Spinal cord (tissue), 9 donors: ENCODE measurements at regions not wholly inside any gene's neighbourhood (a gene's known extent, or its start where the extent isn't known, plus 50 kb on each side); places are given as distances from the start of the nearest gene placed in this dataset.
"Not testable (repeated sequence)": the region's sequence is repeated elsewhere in the genome, so short reads cannot be mapped to it uniquely, and the experiment has no call there.

Experiments
- DNase-seq, 6 donors: peaks; one replicate each; pipeline versions ENCODE4 v3.0.0 to v3.0.0-alpha.2; 2013 to 2015; ENCODE audit warnings: low spot score in 6 of 6, low read depth in 4 of 6
- H3K27ac ChIP-seq: one replicate; pipeline ENCODE4 v1.5.1; 2013; ENCODE audit warnings: low read depth, low read length, control low read depth
- H3K27me3 ChIP-seq: one replicate; pipeline ENCODE4 v1.6.1; 2013; ENCODE audit warnings: low read length; ENCODE audit not compliant: control insufficient read depth, insufficient read depth
- H3K36me3 ChIP-seq: one replicate; pipeline ENCODE4 v1.6.1; 2013; ENCODE audit warnings: low read length; ENCODE audit not compliant: control insufficient read depth, insufficient read depth
- H3K4me1 ChIP-seq: one replicate; pipeline ENCODE4 v1.6.1; 2013; ENCODE audit warnings: low read length; ENCODE audit not compliant: control insufficient read depth, insufficient read depth
- H3K4me3 ChIP-seq: one replicate; pipeline ENCODE4 v1.5.1; 2013; ENCODE audit warnings: low read depth, low read length, control low read depth
- H3K9me3 ChIP-seq: one replicate; pipeline ENCODE4 v1.6.1; 2013; ENCODE audit warnings: low read length; ENCODE audit not compliant: control insufficient read depth, insufficient read depth
- WGBS: methylation state at CpG from one replicate; pipeline ENCODE4 v1.1.5; 2013; ENCODE audit warnings: missing lambda C conversion rate; ENCODE audit not compliant: insufficient coverage; 5-methylcytosine and 5-hydroxymethylcytosine counted together
- donor health status: healthy.

DNA sequence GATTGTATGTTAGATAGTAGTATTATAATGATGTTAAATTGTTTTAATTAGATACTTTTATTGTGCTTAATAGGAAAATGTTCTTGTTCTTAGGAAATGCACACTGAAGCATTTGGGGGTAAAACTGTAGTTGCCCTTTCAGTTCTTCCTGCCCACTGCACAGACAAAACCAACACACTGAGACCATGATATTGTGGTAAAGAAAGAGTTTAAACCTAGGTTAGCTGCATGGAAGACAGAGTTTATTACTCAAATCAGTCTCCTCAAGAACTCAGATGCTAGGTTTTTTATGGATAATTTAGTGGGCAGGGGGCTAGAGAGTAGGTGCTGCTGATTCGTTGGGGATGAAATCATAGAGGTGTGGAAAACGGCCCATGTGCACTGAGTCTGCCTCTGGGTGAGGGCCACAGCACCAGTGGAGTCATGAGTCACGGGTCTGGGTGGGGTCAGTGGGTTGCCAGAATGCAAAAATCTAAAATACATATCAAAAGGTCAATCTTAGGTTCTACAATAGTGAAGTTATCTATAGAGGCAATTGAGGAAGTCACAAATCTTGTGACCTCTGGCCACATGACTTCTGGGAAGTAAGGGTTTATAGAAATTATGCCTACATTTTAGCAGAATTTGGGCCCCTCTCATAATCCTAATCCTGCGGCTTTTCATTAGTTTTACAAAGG is 124.8 kb upstream of the FOXN2 start:
- no peak overlapping the region for H3K4me3 ChIP-seq
- no peak overlapping the region for H3K27ac ChIP-seq
- no peaks in the 10 kb centered on the region for H3K27me3 ChIP-seq
- 90% methylated on average over 2 of the region's 4 CpGs for whole genome bisulfite sequencing
- DNase-seq = no peak
- H3K9me3 ChIP-seq = no peaks in the 10 kb centered on the region
- H3K36me3 ChIP-seq = no peaks in the 10 kb centered on the region
- peaks cover 3% of the 10 kb centered on the region for H3K4me1 ChIP-seq

- Histone ChIP-seq H3K27ac (no peak overlapping the region), H3K9me3 (no peaks in the 10 kb centered on the region), H3K36me3 (no peaks in the 10 kb centered on the region), H3K4me3 (no peak overlapping the region), H3K27me3 (no peaks in the 10 kb centered on the region), H3K4me1 (peaks cover 3% of the 10 kb centered on the region)
- WGBS = no CpG with 5 or more reads among the region's 2 CpGs
- DNase-seq = no peak
Observed at GRCh38 chr2:48190230-48190629, 124.3 kb upstream of the FOXN2 start.

GRCh38 chr2:48194641-48195040 is 119.8 kb upstream of the FOXN2 start:
- H3K4me1 ChIP-seq = peaks cover 7% of the 10 kb centered on the region
- WGBS = 44% methylated on average over 1 of the region's 1 CpG
- H3K27ac ChIP-seq = no peak overlapping the region
- no peak overlapping the region for H3K4me3 ChIP-seq
- H3K27me3 ChIP-seq = no peaks in the 10 kb centered on the region
- H3K36me3 ChIP-seq = no peaks in the 10 kb centered on the region
- H3K9me3 ChIP-seq = no peaks in the 10 kb centered on the region
- no peak for DNase-seq

DNA sequence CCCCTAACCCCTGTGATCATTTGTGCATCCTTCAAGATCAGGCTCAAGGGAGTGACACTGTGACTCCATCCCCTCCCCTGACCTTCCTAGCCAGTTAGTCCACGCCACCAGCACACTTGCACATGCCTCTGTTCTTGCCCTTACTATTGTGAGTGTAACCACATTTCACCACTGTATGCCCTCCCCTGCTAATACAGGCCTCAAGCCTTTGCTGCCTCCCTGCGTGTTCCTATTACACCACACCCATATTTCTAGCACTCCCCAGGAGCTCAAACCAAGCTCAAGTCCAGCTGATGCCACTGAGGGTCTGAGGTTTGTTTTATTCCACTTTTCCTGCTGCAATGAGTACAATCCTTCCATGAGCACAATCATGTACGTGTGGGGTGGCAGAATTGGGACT is 119.3 kb upstream of the FOXN2 start:
- 87% methylated on average over 2 of the region's 3 CpGs for WGBS
- no peaks in the 10 kb centered on the region for H3K36me3 ChIP-seq
- no peak overlapping the region for H3K4me3 ChIP-seq

DNA sequence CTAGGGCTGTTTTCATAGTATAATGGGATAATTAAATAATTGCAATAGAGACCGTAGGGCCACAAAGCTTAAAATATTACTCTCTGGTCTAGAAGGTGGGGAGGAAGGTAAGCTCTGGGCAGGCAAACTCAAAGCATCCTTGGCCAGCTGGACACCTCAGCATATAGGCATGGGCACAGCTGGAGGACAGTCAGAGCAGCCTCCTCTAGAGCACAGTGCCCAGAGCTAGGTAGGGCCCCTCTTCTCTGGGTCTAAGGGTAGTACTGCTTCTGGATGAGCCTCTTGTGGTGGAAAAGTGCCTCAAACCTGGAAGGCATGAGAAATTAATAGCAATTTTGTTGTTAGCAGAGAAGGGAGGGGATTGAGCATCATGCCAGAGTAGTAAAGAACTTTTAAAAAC is 116.9 kb upstream of the FOXN2 start:
- no peaks in the 10 kb centered on the region for H3K27me3 ChIP-seq
- no peak for DNase-seq
- 75% methylated on average over 1 of the region's 1 CpG for WGBS
- no peaks in the 10 kb centered on the region for H3K36me3 ChIP-seq
- no peak overlapping the region for H3K27ac ChIP-seq
- no peaks in the 10 kb centered on the region for H3K9me3 ChIP-seq
- H3K4me1 ChIP-seq = peaks cover 7% of the 10 kb centered on the region
- H3K4me3 ChIP-seq = no peak overlapping the region

More for the DNA sequence above, 119.3 kb upstream of the FOXN2 start:
- Histone ChIP-seq H3K27ac (no peak overlapping the region), H3K9me3 (no peaks in the 10 kb centered on the region), H3K4me1 (peaks cover 7% of the 10 kb centered on the region), H3K27me3 (no peaks in the 10 kb centered on the region)
- DNase-seq = no peak

GRCh38 chr2:48198371-48198770 is 116.1 kb upstream of the FOXN2 start:
- no peaks in the 10 kb centered on the region for H3K36me3 ChIP-seq
- no peaks in the 10 kb centered on the region for H3K9me3 ChIP-seq
- peaks cover 7% of the 10 kb centered on the region for H3K4me1 ChIP-seq
- no peaks in the 10 kb centered on the region for H3K27me3 ChIP-seq
- WGBS = 100% methylated on average over 1 of the region's 1 CpG
- no peak overlapping the region for H3K4me3 ChIP-seq
- no peak overlapping the region for H3K27ac ChIP-seq
- no peak for DNase-seq

GRCh38 chr2:48199070-48199469 is 115.4 kb upstream of the FOXN2 start:
- 32% methylated on average over 7 of the region's 7 CpGs for WGBS
- peak in 2 of 6 donors; percentile 16 to 17 for DNase-seq
- Histone ChIP-seq H3K4me3 (no peak overlapping the region), H3K36me3 (no peaks in the 10 kb centered on the region), H3K27me3 (no peaks in the 10 kb centered on the region), H3K4me1 (peaks cover 7% of the 10 kb centered on the region), H3K9me3 (no peaks in the 10 kb centered on the region), H3K27ac (no peak overlapping the region)

DNA sequence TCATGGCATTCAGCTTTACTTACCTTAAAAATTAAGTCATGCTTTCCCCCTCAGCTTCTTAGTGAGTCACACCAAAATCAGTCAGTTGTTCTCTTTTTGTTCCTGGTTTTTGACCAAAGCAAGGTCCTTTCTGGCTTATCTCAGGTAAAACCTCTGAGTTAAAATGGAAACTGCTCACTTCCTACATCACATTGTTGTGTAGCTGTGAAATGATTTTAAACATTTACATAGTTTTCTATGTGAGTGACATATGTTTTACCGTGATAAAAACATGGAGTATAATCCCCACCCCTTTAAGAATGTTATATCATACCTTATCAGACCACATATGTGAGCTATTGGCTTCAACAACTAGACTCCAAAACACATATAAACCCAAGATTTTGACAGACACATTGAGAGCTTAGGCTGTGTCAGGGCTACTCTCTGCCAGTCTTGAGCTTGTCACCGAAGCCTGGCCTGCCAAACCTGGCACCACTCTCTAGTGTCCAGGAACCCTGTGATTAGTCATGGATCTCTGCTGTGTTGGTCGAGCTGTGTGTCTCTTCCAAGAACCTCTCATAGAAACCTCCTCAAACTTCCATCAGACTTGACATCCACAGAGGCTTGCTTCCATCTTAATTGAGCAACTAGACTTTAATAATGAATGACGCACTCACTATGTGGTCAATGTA is 113.7 kb upstream of the FOXN2 start:
- H3K27me3 ChIP-seq = no peaks in the 10 kb centered on the region
- peaks cover 9% of the 10 kb centered on the region for H3K4me1 ChIP-seq
- 100% methylated on average over 1 of the region's 4 CpGs for WGBS
- DNase-seq = no peak
- H3K27ac ChIP-seq = no peak overlapping the region
- H3K36me3 ChIP-seq = no peaks in the 10 kb centered on the region
- no peaks in the 10 kb centered on the region for H3K9me3 ChIP-seq
- no peak overlapping the region for H3K4me3 ChIP-seq

DNA sequence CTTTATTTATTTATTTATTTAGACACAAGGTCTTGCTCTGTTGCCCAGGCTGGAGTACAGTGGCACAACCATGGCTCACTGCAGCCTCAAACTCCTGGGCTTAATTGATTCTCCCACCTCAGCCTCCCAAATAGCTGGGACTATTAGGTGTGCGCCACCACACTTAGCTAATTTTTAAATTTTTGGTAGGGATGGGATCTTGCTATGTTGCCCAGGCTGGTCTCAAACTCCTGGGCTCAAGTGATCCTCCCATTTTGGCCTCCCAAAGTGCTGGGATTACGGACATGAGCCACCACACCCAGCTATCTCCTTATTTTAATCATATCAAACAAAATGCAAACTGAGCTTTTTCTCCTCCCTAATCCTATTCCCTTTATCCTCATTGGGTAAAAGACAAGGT is 113.0 kb upstream of the FOXN2 start:
- DNase-seq = not testable (repeated sequence)

More for the DNA sequence above, 113.0 kb upstream of the FOXN2 start:
- not testable (repeated sequence) for H3K27ac ChIP-seq, H3K27me3 ChIP-seq, H3K36me3 ChIP-seq, H3K9me3 ChIP-seq, H3K4me3 ChIP-seq
- no CpG with 5 or more reads among the region's 2 CpGs for WGBS
- peaks cover 12% of the 10 kb centered on the region for H3K4me1 ChIP-seq
